ENCODE measurements at regions not wholly inside any gene's neighbourhood (a gene's known extent, or its start where the extent isn't known, plus 50 kb on each side); places are given as distances from the start of the nearest gene placed in this dataset.

- Histone ChIP-seq H3K9ac (ENCODE audit: low read depth, low read length, poor library complexity, severe bottlenecking) (no peak overlapping the region), H3K4me1 (ENCODE audit: insufficient read depth, low read length, poor library complexity, severe bottlenecking) (peaks cover 6% of the 10 kb centered on the region), H3K79me2 (ENCODE audit: insufficient read depth, low read length) (no peaks in the 10 kb centered on the region), H3K9me3 (ENCODE audit: insufficient read depth, low read depth, low read length) (no peaks in the 10 kb centered on the region), H3K27me3 (ENCODE audit: insufficient read depth, low read length, poor library complexity, severe bottlenecking) (no peaks in the 10 kb centered on the region), H3K9me2 (replicated peaks; ENCODE audit: low read depth, low read length) (no peaks in the 10 kb centered on the region), H2AFZ (ENCODE audit: low read length) (no peak overlapping the region), H3K36me3 (ENCODE audit: insufficient read depth, low read length) (no peaks in the 10 kb centered on the region), H3F3A (ENCODE audit: low read depth) (no peaks in the 10 kb centered on the region), H3K4me2 (ENCODE audit: low read depth, low read length, poor library complexity, severe bottlenecking) (no peak overlapping the region), H3K4me3 (ENCODE audit: low read length, poor library complexity, severe bottlenecking) (no peak overlapping the region), H4K20me1 (ENCODE audit: insufficient read depth, low read length, poor library complexity, severe bottlenecking) (no peaks in the 10 kb centered on the region)
- TF ChIP-seq CTCF (conservative IDR thresholded peaks at IDR 0.05; ENCODE audit: low read length) (no peak), EZH2phosphoT487 (IDR thresholded peaks at IDR 0.05; ENCODE audit: borderline replicate concordance) (no peak)
Measured at GRCh38 chr13:84029396-84029795, 147.1 kb upstream of the SLITRK1 start.

- Histone ChIP-seq H3K4me1 (ENCODE audit: insufficient read depth, low read length, poor library complexity, severe bottlenecking) (peaks cover 6% of the 10 kb centered on the region), H3K36me3 (ENCODE audit: insufficient read depth, low read length) (no peaks in the 10 kb centered on the region), H3K4me2 (ENCODE audit: low read depth, low read length, poor library complexity, severe bottlenecking) (no peak overlapping the region), H3K9me2 (replicated peaks; ENCODE audit: low read depth, low read length) (no peaks in the 10 kb centered on the region), H3K27me3 (ENCODE audit: insufficient read depth, low read length, poor library complexity, severe bottlenecking) (no peaks in the 10 kb centered on the region), H3K4me3 (ENCODE audit: low read length, poor library complexity, severe bottlenecking) (no peak overlapping the region), H3K79me2 (ENCODE audit: insufficient read depth, low read length) (no peaks in the 10 kb centered on the region), H3K9me3 (ENCODE audit: insufficient read depth, low read depth, low read length) (no peaks in the 10 kb centered on the region), H3K9ac (ENCODE audit: low read depth, low read length, poor library complexity, severe bottlenecking) (no peak overlapping the region), H3F3A (ENCODE audit: low read depth) (no peaks in the 10 kb centered on the region), H2AFZ (ENCODE audit: low read length) (peak overlapping the region; percentile 74; the same call in 1 of the 2 replicates), H4K20me1 (ENCODE audit: insufficient read depth, low read length, poor library complexity, severe bottlenecking) (no peaks in the 10 kb centered on the region)
- TF ChIP-seq EZH2phosphoT487 (IDR thresholded peaks at IDR 0.05; ENCODE audit: borderline replicate concordance) (no peak), CTCF (conservative IDR thresholded peaks at IDR 0.05; ENCODE audit: low read length) (no peak)
Measured at GRCh38 chr13:84025824-84026223, 143.6 kb upstream of the SLITRK1 start.

- H3F3A ChIP-seq (ENCODE audit: low read depth): no peaks in the 10 kb centered on the region
- H3K4me1 ChIP-seq (ENCODE audit: insufficient read depth, low read length, poor library complexity, severe bottlenecking): no peaks in the 10 kb centered on the region
- H4K20me1 ChIP-seq (ENCODE audit: insufficient read depth, low read length, poor library complexity, severe bottlenecking): no peaks in the 10 kb centered on the region
- H3K36me3 ChIP-seq (ENCODE audit: insufficient read depth, low read length): no peaks in the 10 kb centered on the region
- no peaks in the 10 kb centered on the region for H3K9me3 ChIP-seq (ENCODE audit: insufficient read depth, low read depth, low read length)
- no peak overlapping the region for H3K4me3 ChIP-seq (ENCODE audit: low read length, poor library complexity, severe bottlenecking)
- H3K9me2 ChIP-seq (replicated peaks; ENCODE audit: low read depth, low read length): no peaks in the 10 kb centered on the region
- H3K4me2 ChIP-seq (ENCODE audit: low read depth, low read length, poor library complexity, severe bottlenecking): no peak overlapping the region
- no peaks in the 10 kb centered on the region for H3K79me2 ChIP-seq (ENCODE audit: insufficient read depth, low read length)
- H3K27me3 ChIP-seq (ENCODE audit: insufficient read depth, low read length, poor library complexity, severe bottlenecking): no peaks in the 10 kb centered on the region
- no peak overlapping the region for H3K9ac ChIP-seq (ENCODE audit: low read depth, low read length, poor library complexity, severe bottlenecking)
- H2AFZ ChIP-seq (ENCODE audit: low read length): no peak overlapping the region
- TF ChIP-seq EZH2phosphoT487 (IDR thresholded peaks at IDR 0.05; ENCODE audit: borderline replicate concordance) (no peak), CTCF (conservative IDR thresholded peaks at IDR 0.05; ENCODE audit: low read length) (no peak)
Measured at GRCh38 chr13:83996415-83996814, 114.1 kb upstream of the SLITRK1 start.
